K562 (cell line): ENCODE measurements at regions not wholly inside any gene's neighbourhood (a gene's known extent, or its start where the extent isn't known, plus 50 kb on each side); places are given as distances from the start of the nearest gene placed in this dataset.

Experiments
- ATAC-seq: fragments of 200-7000 bp; cut with Tn5 transposase; 3 replicates; pipeline ENCODE4 v1.9.1; 2020; ENCODE audit warnings: moderate library complexity
- BruUV-seq: library from RNA; stranded (reverse); fragments of 400-500 nt; replicated peaks from 2 replicates; lab custom pipeline; 2021; lab: Mats Ljungman, UMichigan
- CTCF ChIA-PET: fragments of 300-600 bp; formaldehyde crosslinking; extraction: SDS; loops from one replicate; lab custom pipeline; 2021; ENCODE audit warnings: low intra/inter-chr PET ratio; lab: Yijun Ruan, JAX
- POLR2A ChIA-PET: fragments of 300-600, 350-650 bp; sonication (Branson Sonifier 250); formaldehyde crosslinking; extraction: SDS; loops from one replicate; lab custom pipeline; 2021; ENCODE audit warnings: antibody characterized with exemption, inconsistent platforms; lab: Yijun Ruan, JAX
- DNase-seq, 4 experiments: peaks; one replicate each; pipeline versions ENCODE4 v3.0.0 to v3.0.0-alpha.2; 2011 to 2018; ENCODE audit warnings: low spot score in 3 of 4, mixed read lengths in 3 of 4; ENCODE audit errors: extremely low read depth in 1 of 4
- FAIRE-seq: peaks from 2 replicates; lab custom pipeline; 2011; peaks lifted over from hg19 to GRCh38; lab: Jason Lieb, UNC
- H2AFZ ChIP-seq: 2 replicates; pipeline ENCODE4 v1.6.0; 2011; ENCODE audit warnings: low read depth, low read length, control low read depth, inconsistent platforms
- H3K27ac ChIP-seq: fragments of 200-600 bp; 3 replicates; pipeline ENCODE4 v1.8.0; 2011; ENCODE audit warnings: low read depth, mild to moderate bottlenecking, control low read depth, inconsistent platforms, low read length, moderate library complexity, mixed read lengths; ENCODE audit errors: extremely low read depth
- H3K27me3 ChIP-seq, 2 experiments: fragments of 300-600 bp in 1 of 2; 2 replicates in 1 of 2; 3 replicates in 1 of 2; pipeline versions ENCODE4 v1.6.0 to v1.8.0; 2011; ENCODE audit warnings: inconsistent platforms in 2 of 2, low read length in 2 of 2, mild to moderate bottlenecking in 1 of 2, mixed read lengths in 1 of 2, moderate library complexity in 1 of 2; ENCODE audit not compliant: control insufficient read depth in 2 of 2, insufficient read depth in 2 of 2
- H3K36me3 ChIP-seq: fragments of 300-600 bp; 3 replicates; pipeline ENCODE4 v1.8.0; 2011; ENCODE audit warnings: mild to moderate bottlenecking, low read length, inconsistent platforms; ENCODE audit not compliant: control insufficient read depth, insufficient read depth
- H3K4me1 ChIP-seq, 2 experiments: fragments of 200-600 bp in 1 of 2; replicated peaks in 1 of 2; 2 replicates in 1 of 2; 3 replicates in 1 of 2; pipeline versions ENCODE4 v1.5.1 to v1.8.0; 2011; ENCODE audit warnings: inconsistent platforms in 2 of 2, low read length in 2 of 2, mild to moderate bottlenecking in 1 of 2, mixed read lengths in 1 of 2, moderate library complexity in 1 of 2; ENCODE audit not compliant: control insufficient read depth in 2 of 2, insufficient read depth in 2 of 2
- H3K4me2 ChIP-seq: 2 replicates; pipeline ENCODE4 v1.6.1; 2011; ENCODE audit warnings: low read length, control low read depth, inconsistent platforms, mixed read lengths; ENCODE audit not compliant: insufficient read depth
- H3K4me3 ChIP-seq: fragments of 200-600 bp; sonication (generic), shearing (Covaris generic); 2 replicates; pipeline ENCODE4 v1.5.1; 2016; ENCODE audit warnings: control low read depth, inconsistent platforms
- H3K79me2 ChIP-seq: fragments of 200-600 bp; 3 replicates; pipeline ENCODE4 v1.8.0; 2011; ENCODE audit warnings: low read length, inconsistent platforms; ENCODE audit not compliant: control insufficient read depth, insufficient read depth
- H3K9ac ChIP-seq, 2 experiments: 2 replicates each; pipeline versions ENCODE4 v1.6.0 to v1.6.1; 2011; ENCODE audit warnings: low read depth in 2 of 2, low read length in 2 of 2, control low read depth in 1 of 2, inconsistent platforms in 1 of 2, mild to moderate bottlenecking in 1 of 2, mixed read lengths in 1 of 2; ENCODE audit not compliant: insufficient read depth in 1 of 2
- H3K9me1 ChIP-seq: one replicate; pipeline ENCODE4 v1.6.0; 2011; ENCODE audit warnings: inconsistent platforms, mild to moderate bottlenecking, low read length, moderate library complexity; ENCODE audit not compliant: control insufficient read depth, insufficient read depth
- H3K9me3 ChIP-seq: replicated peaks from 2 replicates; pipeline ENCODE4 v1.5.1; 2011; ENCODE audit warnings: low read depth, low read length, inconsistent platforms; ENCODE audit not compliant: control insufficient read depth, insufficient read depth
- H4K20me1 ChIP-seq: replicated peaks from 2 replicates; pipeline ENCODE4 v1.6.1; 2011; ENCODE audit warnings: low read length, inconsistent platforms, mixed read lengths; ENCODE audit not compliant: control insufficient read depth, insufficient read depth
- NFXL1 ChIP-seq: fragments of 450-650 bp; formaldehyde crosslinking; IDR thresholded peaks from 2 replicates; pipeline ENCODE4 v1.4.0; 2021; ENCODE audit warnings: mild to moderate bottlenecking
- SMARCA4 ChIP-seq: fragments of 450-650 bp; IDR thresholded peaks from 2 replicates; pipeline ENCODE4 v1.6.1; 2016
- SMARCC2 ChIP-seq: fragments of 450-650 bp; IDR thresholded peaks from 2 replicates; pipeline ENCODE4 v1.6.1; 2017; ENCODE audit warnings: antibody characterized with exemption, moderate library complexity, mild to moderate bottlenecking, low read depth
- TEAD1 ChIP-seq, 2 experiments: fragments of 450-650 bp in 1 of 2; sonication (generic) in 1 of 2; formaldehyde crosslinking; IDR thresholded peaks; 2 replicates each; pipeline versions ENCODE4 v1.4.0 to v1.8.0; 2020 to 2022; ENCODE audit warnings: mild to moderate bottlenecking in 2 of 2, missing genetic modification reagents in 1 of 2
- TEAD2 ChIP-seq: fragments of 450-650 bp; IDR thresholded peaks from 2 replicates; pipeline ENCODE4 v1.6.1; 2016; ENCODE audit warnings: missing genetic modification characterization, control low read depth, missing compliant biosample characterization
- ZBTB12 ChIP-seq: fragments of 250-450 bp; sonication (Bioruptor Pico); IDR thresholded peaks from 2 replicates; pipeline ENCODE4 v1.4.0; 2020
- ZKSCAN3 ChIP-seq: fragments of 250-450 bp; sonication (Bioruptor Pico); IDR thresholded peaks from 2 replicates; pipeline ENCODE4 v1.4.0; 2020
- WGBS: fragments of 100-300 bp; shearing (Covaris generic); methylation state at CpG from one replicate; pipeline ENCODE4 v1.1.6; 2016; ENCODE audit warnings: low coverage, mixed read lengths; ENCODE audit not compliant: insufficient coverage; ENCODE audit errors: missing lambda C conversion rate; 5-methylcytosine and 5-hydroxymethylcytosine counted together
- in situ Hi-C: fragments of 300-500 bp; cut with MboI; formaldehyde crosslinking; loops from 4 replicates; pipeline ENCODE4 v1.15.0; 2018; ENCODE audit warnings: inconsistent platforms, mixed read lengths
- intact Hi-C: fragments of 100-400 bp; cut with micrococcal nuclease; formaldehyde crosslinking; loops from 2 replicates; pipeline ENCODE4 v1.14.2; 2022

- Histone ChIP-seq H3K27me3 (no peaks in the 10 kb centered on the region), H3K4me2 (no peak overlapping the region), H3K79me2 (no peaks in the 10 kb centered on the region), H3K27ac (no peak overlapping the region), H3K36me3 (no peaks in the 10 kb centered on the region), H2AFZ (no peak overlapping the region), H3K4me1 (no peaks in the 10 kb centered on the region), H3K9me1 (no peaks in the 10 kb centered on the region), H4K20me1 (no peaks in the 10 kb centered on the region), H3K4me3 (no peak overlapping the region), H3K9me3 (no peaks in the 10 kb centered on the region), H3K9ac (no peak overlapping the region)
- DNase-seq (no peak), ATAC-seq (no peak), FAIRE-seq (no peak)
- TF ChIP-seq ZKSCAN3 (CRISPR knock-in tag) (no peak), SMARCC2 (no peak), ZBTB12 (CRISPR knock-in tag) (no peak), SMARCA4 (no peak), TEAD2 (tag) (no peak), NFXL1 (no peak), TEAD1 (CRISPR knock-in tag; IDR thresholded peaks at IDR 0.05) (no peak)
- no TSS peak for BruUV-seq
- ChIA-PET CTCF (no interaction called here), POLR2A (no interaction called here)
- intact Hi-C loops (no loop called here), in situ Hi-C loops (no loop called here)
- 6% methylated on average over 2 of the region's 3 CpGs for WGBS
These were observed 373.0 kb upstream of the SLITRK1 start for GRCh38 chr13:84255226-84255797.
